ENCODE measurements at regions not wholly inside any gene's neighbourhood (a gene's known extent, or its start where the extent isn't known, plus 50 kb on each side); places are given as distances from the start of the nearest gene placed in this dataset.

GRCh38 chr16:80285104-80285503, 255.7 kb upstream of the DYNLRB2 start:
- no peak for TF ChIP-seq POLR2A (IDR thresholded peaks at IDR 0.05)
- no peak for TF ChIP-seq CTCF (IDR thresholded peaks at IDR 0.05)

Data from lower leg skin (tissue), 3 donors.